Naive thymus-derived CD4-positive, alpha-beta T cell (primary cell): ENCODE measurements at regions not wholly inside any gene's neighbourhood (a gene's known extent, or its start where the extent isn't known, plus 50 kb on each side); places are given as distances from the start of the nearest gene placed in this dataset.

ENCODE experiments used
- ATAC-seq: fragments of 150-1000 bp; cut with Tn5 transposase; 2 replicates; pipeline ENCODE4 v1.10.0; 2021; ENCODE audit warnings: mild to moderate bottlenecking, moderate library complexity
- CTCF ChIA-PET: fragments of 350-600 bp; sonication (Branson Sonifier 250); formaldehyde crosslinking; loops from one replicate; lab custom pipeline; 2021; ENCODE audit warnings: antibody characterized with exemption; lab: Charles Lee
- POLR2A ChIA-PET: fragments of 350-600 bp; sonication (Branson Sonifier 250); formaldehyde crosslinking; loops from one replicate; lab custom pipeline; 2021; ENCODE audit warnings: antibody characterized with exemption, inconsistent platforms; lab: Charles Lee
- DNase-seq, 9 donors: peaks; one replicate each; pipeline versions ENCODE4 v3.0.0 to v3.0.0-alpha.2; 2020 to 2022; ENCODE audit warnings: mixed read lengths in 1 of 9
- H3K27ac ChIP-seq: one replicate; pipeline ENCODE4 v1.7.0; 2013; ENCODE audit warnings: mild to moderate bottlenecking, low read depth, low read length, moderate library complexity
- H3K27me3 ChIP-seq, 2 donors: one replicate each; pipeline ENCODE4 v1.7.0; 2013; ENCODE audit warnings: low read length in 2 of 2, mild to moderate bottlenecking in 2 of 2, moderate library complexity in 2 of 2; ENCODE audit not compliant: control insufficient read depth in 2 of 2, insufficient read depth in 2 of 2
- H3K36me3 ChIP-seq, 3 experiments: 1 replicate in 2 of 3; 2 replicates in 1 of 3; pipeline ENCODE4 v1.7.0; 2013; ENCODE audit warnings: low read length in 3 of 3, mild to moderate bottlenecking in 3 of 3, moderate library complexity in 1 of 3; ENCODE audit not compliant: insufficient read depth in 3 of 3, control insufficient read depth in 2 of 3
- H3K4me1 ChIP-seq, 2 donors: one replicate each; pipeline ENCODE4 v1.7.0; 2013; ENCODE audit warnings: low read length in 2 of 2, mild to moderate bottlenecking in 2 of 2, moderate library complexity in 1 of 2; ENCODE audit not compliant: control insufficient read depth in 2 of 2, insufficient read depth in 2 of 2
- H3K4me3 ChIP-seq: 2 replicates; pipeline ENCODE4 v1.7.0; 2013; ENCODE audit warnings: mild to moderate bottlenecking, low read length
- H3K9me3 ChIP-seq, 3 experiments: 1 replicate in 2 of 3; 2 replicates in 1 of 3; pipeline ENCODE4 v1.7.0; 2013; ENCODE audit warnings: low read length in 3 of 3; ENCODE audit not compliant: control insufficient read depth in 2 of 3
- H3K27ac Mint-ChIP-seq, 9 donors: one replicate each; pipeline ENCODE4 v1.8.0; 2020 to 2022; ENCODE audit warnings: mixed read lengths in 9 of 9, mild to moderate bottlenecking in 8 of 9, moderate library complexity in 5 of 9, inconsistent platforms in 2 of 9
- H3K27me3 Mint-ChIP-seq, 5 donors: one replicate each; pipeline ENCODE4 v1.8.0; 2021 to 2022; ENCODE audit warnings: mixed read lengths in 5 of 5, mild to moderate bottlenecking in 1 of 5
- H3K36me3 Mint-ChIP-seq, 5 donors: one replicate each; pipeline ENCODE4 v1.8.0; 2020 to 2022; ENCODE audit warnings: mixed read lengths in 5 of 5, mild to moderate bottlenecking in 3 of 5, inconsistent platforms in 1 of 5
- H3K4me1 Mint-ChIP-seq, 7 donors: one replicate each; pipeline ENCODE4 v1.8.0; 2020 to 2022; ENCODE audit warnings: mixed read lengths in 7 of 7, mild to moderate bottlenecking in 3 of 7, inconsistent platforms in 1 of 7
- H3K4me3 Mint-ChIP-seq, 10 donors: one replicate each; pipeline ENCODE4 v1.8.0; 2020 to 2022; ENCODE audit warnings: mild to moderate bottlenecking in 10 of 10, mixed read lengths in 10 of 10, moderate library complexity in 6 of 10, inconsistent platforms in 2 of 10
- H3K9me3 Mint-ChIP-seq, 11 donors: one replicate each; pipeline ENCODE4 v1.8.0; 2020 to 2022; ENCODE audit warnings: mixed read lengths in 11 of 11, mild to moderate bottlenecking in 4 of 11, inconsistent platforms in 1 of 11, moderate library complexity in 1 of 11
- intact Hi-C, 2 donors: fragments of 100-400 bp; cut with micrococcal nuclease; formaldehyde crosslinking; loops; one replicate each; pipeline ENCODE4 v1.15.1; 2023

GRCh38 chr14:48546996-48547395 is 871.6 kb upstream of the MDGA2 start:
- H3K4me1 Mint-ChIP-seq, result no peaks in the 10 kb centered on the region
- H3K4me1 ChIP-seq, result no peaks in the 10 kb centered on the region
- H3K27me3 ChIP-seq, result no peaks in the 10 kb centered on the region
- H3K4me3 Mint-ChIP-seq, result no peak overlapping the region
- no peaks in the 10 kb centered on the region for H3K36me3 ChIP-seq
- intact Hi-C loops, result no loop called here
- H3K27ac Mint-ChIP-seq, result no peak overlapping the region
- ATAC-seq (no peak), DNase-seq (no peak)
- H3K36me3 Mint-ChIP-seq, result no peaks in the 10 kb centered on the region
- H3K9me3 ChIP-seq, result no peaks in the 10 kb centered on the region
- H3K27ac ChIP-seq, result no peak overlapping the region
- ChIA-PET POLR2A (no interaction called here), CTCF (no interaction called here)
- H3K4me3 ChIP-seq, result no peak overlapping the region
- H3K9me3 Mint-ChIP-seq, result peaks cover 0 to 18% (median 8%) of the 10 kb centered on the region in 11 donors
- H3K27me3 Mint-ChIP-seq, result no peaks in the 10 kb centered on the region

- DNase-seq, result no peak
- Histone ChIP-seq H3K4me1 (no peaks in the 10 kb centered on the region), H3K27ac (no peak overlapping the region), H3K9me3 (no peaks in the 10 kb centered on the region), H3K27me3 (no peaks in the 10 kb centered on the region), H3K36me3 (no peaks in the 10 kb centered on the region), H3K4me3 (no peak overlapping the region)
- H3K4me3 Mint-ChIP-seq, result no peak overlapping the region
- H3K27ac Mint-ChIP-seq, result no peak overlapping the region
- intact Hi-C loops, result no loop called here
- H3K9me3 Mint-ChIP-seq, result peaks cover 0 to 3% (median 0%) of the 10 kb centered on the region in 11 donors
- ATAC-seq, result no peak
- POLR2A ChIA-PET, result no interaction called here
- H3K27me3 Mint-ChIP-seq, result no peaks in the 10 kb centered on the region
- no peaks in the 10 kb centered on the region for H3K4me1 Mint-ChIP-seq
- H3K36me3 Mint-ChIP-seq, result no peaks in the 10 kb centered on the region
- CTCF ChIA-PET, result no interaction called here
Observed at GRCh38 chr14:48537600-48537999, 862.2 kb upstream of the MDGA2 start.

- H3K4me1 Mint-ChIP-seq, result no peaks in the 10 kb centered on the region
- CTCF ChIA-PET, result no interaction called here
- no peaks in the 10 kb centered on the region for H3K36me3 ChIP-seq
Observed at GRCh38 chr14:48536318-48536717, 860.9 kb upstream of the MDGA2 start.

GRCh38 chr14:48527832-48528231 is 852.4 kb upstream of the MDGA2 start:
- Histone ChIP-seq H3K9me3 (no peaks in the 10 kb centered on the region), H3K36me3 (no peaks in the 10 kb centered on the region), H3K27me3 (no peaks in the 10 kb centered on the region), H3K27ac (no peak overlapping the region), H3K4me1 (no peaks in the 10 kb centered on the region), H3K4me3 (no peak overlapping the region)
- Mint-ChIP-seq H3K27ac (no peak overlapping the region), H3K9me3 (peaks cover 0 to 20% (median 0%) of the 10 kb centered on the region in 11 donors), H3K27me3 (no peaks in the 10 kb centered on the region), H3K4me1 (no peaks in the 10 kb centered on the region), H3K36me3 (no peaks in the 10 kb centered on the region), H3K4me3 (no peak overlapping the region)
- CTCF ChIA-PET, result no interaction called here
- no peak for ATAC-seq
- no peak for DNase-seq
- POLR2A ChIA-PET, result no interaction called here
- intact Hi-C loops, result no loop called here

More at GRCh38 chr14:48536318-48536717, 860.9 kb upstream of the MDGA2 start:
- Mint-ChIP-seq H3K27ac (no peak overlapping the region), H3K9me3 (peaks cover 0 to 5% (median 0%) of the 10 kb centered on the region in 11 donors), H3K4me3 (no peak overlapping the region), H3K27me3 (no peaks in the 10 kb centered on the region), H3K36me3 (no peaks in the 10 kb centered on the region)
- no peaks in the 10 kb centered on the region for H3K9me3 ChIP-seq
- POLR2A ChIA-PET, result no interaction called here
- H3K27ac ChIP-seq, result no peak overlapping the region
- no peaks in the 10 kb centered on the region for H3K4me1 ChIP-seq
- H3K4me3 ChIP-seq, result no peak overlapping the region
- H3K27me3 ChIP-seq, result no peaks in the 10 kb centered on the region
- intact Hi-C loops, result no loop called here
- no peak for ATAC-seq
- DNase-seq, result no peak

GRCh38 chr14:48526307-48526706 is 850.9 kb upstream of the MDGA2 start:
- CTCF ChIA-PET, result no interaction called here
- no peaks in the 10 kb centered on the region for H3K27me3 ChIP-seq

GRCh38 chr14:48504921-48505320 is 829.5 kb upstream of the MDGA2 start:
- no peaks in the 10 kb centered on the region for H3K27me3 Mint-ChIP-seq
- no peaks in the 10 kb centered on the region for H3K9me3 ChIP-seq
- no peaks in the 10 kb centered on the region for H3K27me3 ChIP-seq
- H3K27ac Mint-ChIP-seq, result no peak overlapping the region
- intact Hi-C loops, result no loop called here
- H3K4me3 ChIP-seq, result no peak overlapping the region
- no peak overlapping the region for H3K4me3 Mint-ChIP-seq
- ChIA-PET POLR2A (no interaction called here), CTCF (no interaction called here)
- ATAC-seq (no peak), DNase-seq (no peak)
- peaks cover 0 to 2% (median 0%) of the 10 kb centered on the region in 11 donors for H3K9me3 Mint-ChIP-seq
- no peaks in the 10 kb centered on the region for H3K36me3 Mint-ChIP-seq
- no peaks in the 10 kb centered on the region for H3K4me1 Mint-ChIP-seq
- no peaks in the 10 kb centered on the region for H3K4me1 ChIP-seq
- no peak overlapping the region for H3K27ac ChIP-seq
- no peaks in the 10 kb centered on the region for H3K36me3 ChIP-seq

More at GRCh38 chr14:48526307-48526706, 850.9 kb upstream of the MDGA2 start:
- POLR2A ChIA-PET, result no interaction called here
- no peaks in the 10 kb centered on the region for H3K4me1 Mint-ChIP-seq
- no peaks in the 10 kb centered on the region for H3K27me3 Mint-ChIP-seq
- H3K27ac Mint-ChIP-seq, result no peak overlapping the region
- DNase-seq (no peak), ATAC-seq (no peak)
- Histone ChIP-seq H3K4me1 (no peaks in the 10 kb centered on the region), H3K36me3 (no peaks in the 10 kb centered on the region), H3K9me3 (no peaks in the 10 kb centered on the region), H3K27ac (no peak overlapping the region), H3K4me3 (no peak overlapping the region)
- H3K4me3 Mint-ChIP-seq, result no peak overlapping the region
- no peaks in the 10 kb centered on the region for H3K36me3 Mint-ChIP-seq
- intact Hi-C loops, result no loop called here
- H3K9me3 Mint-ChIP-seq, result peaks cover 0 to 15% (median 0%) of the 10 kb centered on the region in 11 donors

GRCh38 chr14:48490756-48491155 is 815.4 kb upstream of the MDGA2 start:
- H3K9me3 ChIP-seq, result no peaks in the 10 kb centered on the region
- H3K36me3 Mint-ChIP-seq, result no peaks in the 10 kb centered on the region
- no peaks in the 10 kb centered on the region for H3K27me3 Mint-ChIP-seq
- ATAC-seq (no peak), DNase-seq (no peak)
- intact Hi-C loops, result no loop called here
- ChIA-PET CTCF (no interaction called here), POLR2A (no interaction called here)
- no peak overlapping the region for H3K27ac ChIP-seq
- no peaks in the 10 kb centered on the region for H3K4me1 Mint-ChIP-seq
- no peak overlapping the region for H3K4me3 Mint-ChIP-seq
- no peaks in the 10 kb centered on the region for H3K4me1 ChIP-seq
- no peaks in the 10 kb centered on the region for H3K36me3 ChIP-seq
- H3K27ac Mint-ChIP-seq, result no peak overlapping the region
- no peak overlapping the region for H3K4me3 ChIP-seq
- H3K27me3 ChIP-seq, result no peaks in the 10 kb centered on the region
- peaks cover 0 to 11% (median 5%) of the 10 kb centered on the region in 11 donors for H3K9me3 Mint-ChIP-seq
